ENCODE measurements at regions not wholly inside any gene's neighbourhood (a gene's known extent, or its start where the extent isn't known, plus 50 kb on each side); places are given as distances from the start of the nearest gene placed in this dataset.

DNA sequence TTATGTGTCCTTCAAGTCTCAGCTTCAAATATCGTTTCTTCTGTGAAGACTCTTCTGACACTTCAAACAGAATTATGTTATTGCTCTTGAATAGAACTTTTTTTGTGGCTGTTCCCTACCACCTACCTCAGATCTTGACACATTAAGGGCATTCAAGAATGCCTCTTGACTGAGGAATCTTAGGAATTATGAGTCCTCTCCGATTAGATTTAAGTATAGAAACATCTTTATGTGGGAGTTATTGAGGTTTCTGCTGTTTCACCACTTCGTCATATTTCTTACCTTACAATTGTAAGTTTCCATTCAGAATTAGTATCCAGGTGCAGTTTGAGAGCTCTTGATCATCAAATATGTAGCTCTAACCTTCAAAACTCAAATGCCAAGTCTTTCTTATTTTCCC, 324.2 kb upstream of the NUDT12 start (continued):
- TF ChIP-seq, protein P1, sequence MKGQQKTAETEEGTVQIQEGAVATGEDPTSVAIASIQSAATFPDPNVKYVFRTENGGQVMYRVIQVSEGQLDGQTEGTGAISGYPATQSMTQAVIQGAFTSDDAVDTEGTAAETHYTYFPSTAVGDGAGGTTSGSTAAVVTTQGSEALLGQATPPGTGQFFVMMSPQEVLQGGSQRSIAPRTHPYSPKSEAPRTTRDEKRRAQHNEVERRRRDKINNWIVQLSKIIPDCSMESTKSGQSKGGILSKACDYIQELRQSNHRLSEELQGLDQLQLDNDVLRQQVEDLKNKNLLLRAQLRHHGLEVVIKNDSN (IDR thresholded peaks at IDR 0.05; ENCODE audit: borderline replicate concordance, low read depth) = no peak
- TF ChIP-seq TEAD4 (IDR thresholded peaks at IDR 0.05; ENCODE audit: borderline replicate concordance, insufficient read depth) (no peak), MEF2A (IDR thresholded peaks at IDR 0.05; ENCODE audit: borderline replicate concordance, low read depth) (no peak), POLR2AphosphoS5 (IDR thresholded peaks at IDR 0.05; ENCODE audit: low read depth, low read length) (no peak), EP300 (IDR thresholded peaks at IDR 0.05; ENCODE audit: borderline replicate concordance in 1 of 2, low read depth in 1 of 2, low read length in 1 of 2) (no peak), RFX5 (IDR thresholded peaks at IDR 0.05; ENCODE audit: low read length) (no peak), EZH2phosphoT487 (IDR thresholded peaks at IDR 0.05; ENCODE audit: borderline replicate concordance, low read depth) (no peak), TCF12 (IDR thresholded peaks at IDR 0.05) (no peak)
- TF ChIP-seq, protein P2, sequence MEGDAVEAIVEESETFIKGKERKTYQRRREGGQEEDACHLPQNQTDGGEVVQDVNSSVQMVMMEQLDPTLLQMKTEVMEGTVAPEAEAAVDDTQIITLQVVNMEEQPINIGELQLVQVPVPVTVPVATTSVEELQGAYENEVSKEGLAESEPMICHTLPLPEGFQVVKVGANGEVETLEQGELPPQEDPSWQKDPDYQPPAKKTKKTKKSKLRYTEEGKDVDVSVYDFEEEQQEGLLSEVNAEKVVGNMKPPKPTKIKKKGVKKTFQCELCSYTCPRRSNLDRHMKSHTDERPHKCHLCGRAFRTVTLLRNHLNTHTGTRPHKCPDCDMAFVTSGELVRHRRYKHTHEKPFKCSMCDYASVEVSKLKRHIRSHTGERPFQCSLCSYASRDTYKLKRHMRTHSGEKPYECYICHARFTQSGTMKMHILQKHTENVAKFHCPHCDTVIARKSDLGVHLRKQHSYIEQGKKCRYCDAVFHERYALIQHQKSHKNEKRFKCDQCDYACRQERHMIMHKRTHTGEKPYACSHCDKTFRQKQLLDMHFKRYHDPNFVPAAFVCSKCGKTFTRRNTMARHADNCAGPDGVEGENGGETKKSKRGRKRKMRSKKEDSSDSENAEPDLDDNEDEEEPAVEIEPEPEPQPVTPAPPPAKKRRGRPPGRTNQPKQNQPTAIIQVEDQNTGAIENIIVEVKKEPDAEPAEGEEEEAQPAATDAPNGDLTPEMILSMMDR (IDR thresholded peaks at IDR 0.05) = no peak

DNA sequence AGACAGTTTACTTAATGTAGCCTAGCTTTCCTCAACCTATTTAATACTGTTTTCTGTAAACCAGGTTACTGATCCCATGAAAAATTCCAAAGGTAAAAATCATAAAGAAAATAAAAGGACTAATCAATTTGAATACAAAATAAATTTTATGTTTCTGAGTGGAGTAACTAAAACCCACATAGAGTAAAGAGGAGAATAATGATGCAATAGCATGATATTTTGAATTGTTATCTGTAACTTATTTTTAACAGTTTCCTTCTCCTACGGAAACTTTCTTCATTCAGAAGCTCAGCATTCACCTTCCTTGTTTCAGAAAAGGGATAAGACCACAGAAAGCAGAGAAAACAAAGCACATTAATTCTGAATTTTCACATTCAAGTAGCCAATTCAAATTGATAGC, 320.6 kb upstream of the NUDT12 start:
- ChIA-PET POLR2A (no interaction called here), CTCF (interaction anchor here (1.6 kb wide), 1 partner anchor 11 kb away, joined by 4 read pairs; no protein-coding TSS in a partner anchor)
- no peak overlapping the region for H3K27ac ChIP-seq (ENCODE audit: low read depth in 2 of 2, low read length in 1 of 2)
- no peak overlapping the region for H3K9ac ChIP-seq
- no peaks in the 10 kb centered on the region for H3K79me2 ChIP-seq (ENCODE audit: insufficient read depth)
- DNase-seq = no peak
- TF ChIP-seq TEAD4 (IDR thresholded peaks at IDR 0.05; ENCODE audit: borderline replicate concordance, insufficient read depth) (no peak), GABPA (IDR thresholded peaks at IDR 0.05; ENCODE audit: low read depth) (no peak), FOXJ3 (CRISPR knock-in tag; IDR thresholded peaks at IDR 0.05) (no peak), RXRA (IDR thresholded peaks at IDR 0.05; ENCODE audit: borderline replicate concordance, low read depth) (no peak), MXI1 (IDR thresholded peaks at IDR 0.05; ENCODE audit: low read depth, low read length) (no peak), SMC3 (IDR thresholded peaks at IDR 0.05; ENCODE audit: low read depth, low read length) (no peak), RCOR1 (IDR thresholded peaks at IDR 0.05; ENCODE audit: low read length) (no peak), TCF12 (IDR thresholded peaks at IDR 0.05) (no peak), CHD2 (IDR thresholded peaks at IDR 0.05; ENCODE audit: low read length, partially characterized antibody) (no peak), ELF1 (IDR thresholded peaks at IDR 0.05) (no peak), NRF1 (IDR thresholded peaks at IDR 0.05; ENCODE audit: low read depth, low read length) (no peak)
- TF ChIP-seq, protein P3, sequence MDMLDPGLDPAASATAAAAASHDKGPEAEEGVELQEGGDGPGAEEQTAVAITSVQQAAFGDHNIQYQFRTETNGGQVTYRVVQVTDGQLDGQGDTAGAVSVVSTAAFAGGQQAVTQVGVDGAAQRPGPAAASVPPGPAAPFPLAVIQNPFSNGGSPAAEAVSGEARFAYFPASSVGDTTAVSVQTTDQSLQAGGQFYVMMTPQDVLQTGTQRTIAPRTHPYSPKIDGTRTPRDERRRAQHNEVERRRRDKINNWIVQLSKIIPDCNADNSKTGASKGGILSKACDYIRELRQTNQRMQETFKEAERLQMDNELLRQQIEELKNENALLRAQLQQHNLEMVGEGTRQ (IDR thresholded peaks at IDR 0.05; ENCODE audit: borderline replicate concordance, low read depth, low read length) = no peak
- TF ChIP-seq, protein P4, sequence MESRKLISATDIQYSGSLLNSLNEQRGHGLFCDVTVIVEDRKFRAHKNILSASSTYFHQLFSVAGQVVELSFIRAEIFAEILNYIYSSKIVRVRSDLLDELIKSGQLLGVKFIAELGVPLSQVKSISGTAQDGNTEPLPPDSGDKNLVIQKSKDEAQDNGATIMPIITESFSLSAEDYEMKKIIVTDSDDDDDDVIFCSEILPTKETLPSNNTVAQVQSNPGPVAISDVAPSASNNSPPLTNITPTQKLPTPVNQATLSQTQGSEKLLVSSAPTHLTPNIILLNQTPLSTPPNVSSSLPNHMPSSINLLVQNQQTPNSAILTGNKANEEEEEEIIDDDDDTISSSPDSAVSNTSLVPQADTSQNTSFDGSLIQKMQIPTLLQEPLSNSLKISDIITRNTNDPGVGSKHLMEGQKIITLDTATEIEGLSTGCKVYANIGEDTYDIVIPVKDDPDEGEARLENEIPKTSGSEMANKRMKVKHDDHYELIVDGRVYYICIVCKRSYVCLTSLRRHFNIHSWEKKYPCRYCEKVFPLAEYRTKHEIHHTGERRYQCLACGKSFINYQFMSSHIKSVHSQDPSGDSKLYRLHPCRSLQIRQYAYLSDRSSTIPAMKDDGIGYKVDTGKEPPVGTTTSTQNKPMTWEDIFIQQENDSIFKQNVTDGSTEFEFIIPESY (IDR thresholded peaks at IDR 0.05; ENCODE audit: borderline replicate concordance, low read depth) = no peak
- TF ChIP-seq, protein P1 (IDR thresholded peaks at IDR 0.05; ENCODE audit: borderline replicate concordance, low read depth) = no peak
- TF ChIP-seq, protein P5, sequence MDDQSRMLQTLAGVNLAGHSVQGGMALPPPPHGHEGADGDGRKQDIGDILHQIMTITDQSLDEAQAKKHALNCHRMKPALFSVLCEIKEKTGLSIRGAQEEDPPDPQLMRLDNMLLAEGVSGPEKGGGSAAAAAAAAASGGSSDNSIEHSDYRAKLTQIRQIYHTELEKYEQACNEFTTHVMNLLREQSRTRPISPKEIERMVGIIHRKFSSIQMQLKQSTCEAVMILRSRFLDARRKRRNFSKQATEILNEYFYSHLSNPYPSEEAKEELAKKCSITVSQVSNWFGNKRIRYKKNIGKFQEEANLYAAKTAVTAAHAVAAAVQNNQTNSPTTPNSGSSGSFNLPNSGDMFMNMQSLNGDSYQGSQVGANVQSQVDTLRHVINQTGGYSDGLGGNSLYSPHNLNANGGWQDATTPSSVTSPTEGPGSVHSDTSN (IDR thresholded peaks at IDR 0.05) = no peak
- TF ChIP-seq, protein P2 (IDR thresholded peaks at IDR 0.05) = no peak
- no peak overlapping the region for H2AFZ ChIP-seq (ENCODE audit: low read depth)
- no peaks in the 10 kb centered on the region for H4K20me1 ChIP-seq (ENCODE audit: insufficient read depth)
- no peak overlapping the region for H3K4me2 ChIP-seq
- peaks cover 0 to 2% of the 10 kb centered on the region in 2 experiments; a peak in 1 of 4 replicates for H3K4me1 ChIP-seq (ENCODE audit: control insufficient read depth in 1 of 2, insufficient read depth in 2 of 2, low read depth in 1 of 2, low read length in 1 of 2)
- no peaks in the 10 kb centered on the region for H3K9me2 ChIP-seq
- no peaks in the 10 kb centered on the region for H3K27me3 ChIP-seq (ENCODE audit: insufficient read depth)
- H3K9me3 ChIP-seq = no peaks in the 10 kb centered on the region
- H3K36me3 ChIP-seq (replicated peaks in 1 of 2; ENCODE audit: control insufficient read depth in 1 of 2, insufficient read depth in 2 of 2, low read length in 1 of 2) = no peaks in the 10 kb centered on the region
- WGBS (ENCODE audit: low lambda C conversion rate) = 91% methylated on average over 1 of the region's 1 CpG
- no peaks in the 10 kb centered on the region for H3F3A ChIP-seq (replicated peaks; ENCODE audit: insufficient read depth)
- H3K4me3 ChIP-seq (ENCODE audit: low read depth in 2 of 2, low read length in 1 of 2) = no peak overlapping the region
